H9 (cell line): ENCODE measurements at regions not wholly inside any gene's neighbourhood (a gene's known extent, or its start where the extent isn't known, plus 50 kb on each side); places are given as distances from the start of the nearest gene placed in this dataset.

Experiments used
- DNase-seq: peaks from one replicate; pipeline ENCODE4 v3.0.0-alpha.2; 2017
- H2AFZ ChIP-seq: one replicate; pipeline ENCODE4 v1.6.1; 2013; ENCODE audit warnings: mild to moderate bottlenecking, low read length, control low read depth, moderate library complexity
- H2AK5ac ChIP-seq: 2 replicates; pipeline ENCODE4 v1.6.1; 2013; ENCODE audit warnings: low read length, control low read depth, mixed read lengths; ENCODE audit not compliant: insufficient read length
- H2BK120ac ChIP-seq: one replicate; pipeline ENCODE4 v1.6.1; 2013; ENCODE audit warnings: low read depth, mild to moderate bottlenecking, low read length, control low read depth, inconsistent platforms; ENCODE audit not compliant: poor library complexity, severe bottlenecking
- H2BK12ac ChIP-seq: 2 replicates; pipeline ENCODE4 v1.6.1; 2013; ENCODE audit warnings: low read length, control low read depth, mixed read lengths, low read depth; ENCODE audit not compliant: insufficient read length
- H2BK15ac ChIP-seq: 2 replicates; pipeline ENCODE4 v1.6.1; 2013; ENCODE audit warnings: low read depth, low read length, control low read depth
- H2BK20ac ChIP-seq: one replicate; pipeline ENCODE4 v1.6.1; 2013; ENCODE audit warnings: low read depth, mild to moderate bottlenecking, low read length, control low read depth, inconsistent platforms; ENCODE audit not compliant: poor library complexity, severe bottlenecking
- H2BK5ac ChIP-seq: 2 replicates; pipeline ENCODE4 v1.6.1; 2013; ENCODE audit warnings: low read length, control low read depth, mixed read lengths; ENCODE audit not compliant: insufficient read length
- H3K14ac ChIP-seq: 2 replicates; pipeline ENCODE4 v1.6.1; 2013; ENCODE audit warnings: low read length, control low read depth; ENCODE audit not compliant: insufficient read depth
- H3K18ac ChIP-seq: 2 replicates; pipeline ENCODE4 v1.6.1; 2013; ENCODE audit warnings: low read depth, mild to moderate bottlenecking, mixed read lengths, low read length, control low read depth; ENCODE audit not compliant: insufficient read length
- H3K23ac ChIP-seq: 2 replicates; pipeline ENCODE4 v1.6.1; 2013; ENCODE audit warnings: low read length, control low read depth, mixed read lengths, low read depth; ENCODE audit not compliant: insufficient read length
- H3K23me2 ChIP-seq: 2 replicates; pipeline ENCODE4 v1.6.1; 2013; ENCODE audit warnings: low read depth, mild to moderate bottlenecking, mixed read lengths, low read length, control low read depth; ENCODE audit not compliant: insufficient read length, poor library complexity, severe bottlenecking
- H3K27ac ChIP-seq: 2 replicates; pipeline ENCODE4 v1.5.1; 2013; ENCODE audit warnings: low read length, control low read depth, mixed read lengths, low read depth; ENCODE audit not compliant: insufficient read length
- H3K27me3 ChIP-seq: 2 replicates; pipeline ENCODE4 v1.6.1; 2013; ENCODE audit warnings: low read length, control low read depth, inconsistent platforms; ENCODE audit not compliant: insufficient read depth
- H3K4ac ChIP-seq: 2 replicates; pipeline ENCODE4 v1.6.1; 2013; ENCODE audit warnings: low read depth, mild to moderate bottlenecking, control low read depth, inconsistent platforms, low read length, moderate library complexity
- H3K4me1 ChIP-seq: 2 replicates; pipeline ENCODE4 v1.6.1; 2013; ENCODE audit warnings: low read length, control low read depth, inconsistent platforms; ENCODE audit not compliant: insufficient read depth
- H3K4me2 ChIP-seq: 2 replicates; pipeline ENCODE4 v1.6.1; 2013; ENCODE audit warnings: low read length, control low read depth, mixed read lengths; ENCODE audit not compliant: insufficient read length, insufficient read depth
- H3K56ac ChIP-seq: 2 replicates; pipeline ENCODE4 v1.6.1; 2013; ENCODE audit warnings: low read depth, mild to moderate bottlenecking, mixed read lengths, low read length, control low read depth; ENCODE audit not compliant: insufficient read length
- H3K79me1 ChIP-seq: 2 replicates; pipeline ENCODE4 v1.6.1; 2013; ENCODE audit warnings: low read depth, mild to moderate bottlenecking, moderate library complexity, low read length, control low read depth, inconsistent platforms; ENCODE audit not compliant: insufficient read depth, poor library complexity, severe bottlenecking
- H3K79me2 ChIP-seq: 2 replicates; pipeline ENCODE4 v1.6.1; 2013; ENCODE audit warnings: low read length, control low read depth, inconsistent platforms; ENCODE audit not compliant: insufficient read depth
- H3K9ac ChIP-seq: 2 replicates; pipeline ENCODE4 v1.6.1; 2013; ENCODE audit warnings: low read length, control low read depth, mixed read lengths; ENCODE audit not compliant: insufficient read length; ENCODE audit errors: extremely low read depth
- H3K9me3 ChIP-seq: one replicate; pipeline ENCODE4 v1.6.1; 2013; ENCODE audit warnings: low read depth, low read length, inconsistent platforms; ENCODE audit not compliant: control insufficient read depth
- H3T11ph ChIP-seq: one replicate; pipeline ENCODE4 v1.6.1; 2013; ENCODE audit warnings: mild to moderate bottlenecking, low read length, control low read depth, inconsistent platforms
- H4K20me1 ChIP-seq: one replicate; pipeline ENCODE4 v1.6.1; 2013; ENCODE audit not compliant: control insufficient read depth, insufficient read length, insufficient read depth
- H4K5ac ChIP-seq: 2 replicates; pipeline ENCODE4 v1.6.1; 2013; ENCODE audit warnings: low read depth, mild to moderate bottlenecking, mixed read lengths, low read length, control low read depth; ENCODE audit not compliant: insufficient read length
- H4K8ac ChIP-seq: replicated peaks from 2 replicates; pipeline ENCODE4 v1.6.1; 2013; ENCODE audit warnings: low read length, control low read depth, mixed read lengths, low read depth; ENCODE audit not compliant: insufficient read length
- H4K91ac ChIP-seq: 2 replicates; pipeline ENCODE4 v1.6.1; 2013; ENCODE audit warnings: low read depth, mild to moderate bottlenecking, moderate library complexity, mixed read lengths, low read length, control low read depth; ENCODE audit not compliant: insufficient read length
- H3K27ac Mint-ChIP-seq, 3 experiments: 2 replicates in 2 of 3; 3 replicates in 1 of 3; pipeline ENCODE4 v1.8.0; 2020 to 2021; ENCODE audit warnings: mixed read lengths in 3 of 3, mild to moderate bottlenecking in 1 of 3, moderate library complexity in 1 of 3
- H3K27me3 Mint-ChIP-seq: 2 replicates; pipeline ENCODE4 v1.8.0; 2021; ENCODE audit warnings: low read depth, mild to moderate bottlenecking, moderate library complexity, mixed read lengths
- H3K36me3 Mint-ChIP-seq, 3 experiments: 2 replicates in 2 of 3; 3 replicates in 1 of 3; pipeline ENCODE4 v1.8.0; 2020 to 2021; ENCODE audit warnings: low read depth in 3 of 3, mixed read lengths in 3 of 3; ENCODE audit not compliant: insufficient read depth in 1 of 3
- H3K4me1 Mint-ChIP-seq, 2 experiments: 2 replicates each; pipeline ENCODE4 v1.8.0; 2020; ENCODE audit warnings: mixed read lengths in 2 of 2
- H3K4me3 Mint-ChIP-seq, 2 experiments: 2 replicates in 1 of 2; 3 replicates in 1 of 2; pipeline ENCODE4 v1.8.0; 2020 to 2021; ENCODE audit warnings: mild to moderate bottlenecking in 2 of 2, mixed read lengths in 2 of 2, moderate library complexity in 1 of 2
- H3K9me3 Mint-ChIP-seq, 2 experiments: 2 replicates in 1 of 2; 3 replicates in 1 of 2; pipeline ENCODE4 v1.8.0; 2020; ENCODE audit warnings: mild to moderate bottlenecking in 2 of 2, mixed read lengths in 2 of 2, moderate library complexity in 1 of 2
- CTCF ChIP-seq: fragments of 200-600 bp; sonication (generic); conservative IDR thresholded peaks from 3 replicates; pipeline ENCODE4 v1.8.0; 2021; ENCODE audit warnings: antibody characterized with exemption, mild to moderate bottlenecking
- WGBS: extraction: QIAGEN DNeasy Blood & Tissue Kit; methylation state at CpG from one replicate; pipeline ENCODE4 v1.1.7; 2013; ENCODE audit warnings: missing lambda C conversion rate, low lambda C conversion rate, mixed read lengths; ENCODE audit not compliant: insufficient read length; ENCODE audit errors: extremely low coverage; 5-methylcytosine and 5-hydroxymethylcytosine counted together

- H3K9me3 ChIP-seq = no peaks in the 10 kb centered on the region
- H4K8ac ChIP-seq = no peak overlapping the region
- peaks cover 0 to 4% of the 10 kb centered on the region in 2 experiments; a peak in 1 of 5 replicates for H3K9me3 Mint-ChIP-seq
- H4K20me1 ChIP-seq = no peaks in the 10 kb centered on the region
- DNase-seq = no peak
- TF ChIP-seq CTCF = no peak; the same call in 2 of the 3 replicates
- no peak overlapping the region for H3K4ac ChIP-seq
- peak overlapping the region in 1 of 3 experiments; percentile 62; a peak in 1 of 7 replicates for H3K27ac Mint-ChIP-seq
- H3K23me2 ChIP-seq = no peaks in the 10 kb centered on the region
- no peak overlapping the region for H3K18ac ChIP-seq
- no peak overlapping the region for H3K27ac ChIP-seq
- peaks cover 2% of the 10 kb centered on the region for H3K79me1 ChIP-seq
- peaks cover 7% of the 10 kb centered on the region; the same call in 1 of the 2 replicates for H3K79me2 ChIP-seq
- no peak overlapping the region for H2BK15ac ChIP-seq
- peaks cover 7% of the 10 kb centered on the region; the same call in 1 of the 2 replicates for H3K4me1 ChIP-seq
- H3K27me3 Mint-ChIP-seq = no peaks in the 10 kb centered on the region
- H3K23ac ChIP-seq = no peak overlapping the region
- no peak overlapping the region for H2AFZ ChIP-seq
- H2BK120ac ChIP-seq = no peak overlapping the region
- H2AK5ac ChIP-seq = no peak overlapping the region
- no peak overlapping the region for H2BK5ac ChIP-seq
- WGBS = no CpG with 5 or more reads among the region's 2 CpGs
- peaks cover 57 to 58% of the 10 kb centered on the region in 2 experiments for H3K4me1 Mint-ChIP-seq
- H4K5ac ChIP-seq = no peak overlapping the region
- no peak overlapping the region for H3K14ac ChIP-seq
- no peak overlapping the region for H3K56ac ChIP-seq
- H3K27me3 ChIP-seq = no peaks in the 10 kb centered on the region
- H3K4me2 ChIP-seq = no peak overlapping the region
- no peak overlapping the region for H2BK12ac ChIP-seq
- peaks cover 3 to 8% (median 6%) of the 10 kb centered on the region in 3 experiments; a peak in 4 of 7 replicates for H3K36me3 Mint-ChIP-seq
- no peak overlapping the region for H2BK20ac ChIP-seq
- no peak overlapping the region for H3K4me3 Mint-ChIP-seq
- H3K9ac ChIP-seq = no peak overlapping the region
- H3T11ph ChIP-seq = no peak overlapping the region
- no peak overlapping the region for H4K91ac ChIP-seq
Observed at GRCh38 chr2:167380094-167380493, 491.8 kb downstream of the XIRP2 start.
